SK-N-MC (cell line): ENCODE measurements at regions not wholly inside any gene's neighbourhood (a gene's known extent, or its start where the extent isn't known, plus 50 kb on each side); places are given as distances from the start of the nearest gene placed in this dataset.
"Not testable (repeated sequence)": the region's sequence is repeated elsewhere in the genome, so short reads cannot be mapped to it uniquely, and the experiment has no call there.

Experiments used
- DNase-seq: peaks from one replicate; pipeline ENCODE4 v3.0.0-alpha.2; 2011; ENCODE audit warnings: low read depth, low spot score
- H3K27ac ChIP-seq: fragments of 200-600 bp; sonication (generic); 2 replicates; pipeline ENCODE4 v1.5.1; 2016; ENCODE audit warnings: mixed run types
- H3K36me3 ChIP-seq: fragments of 200-600 bp; sonication (generic); 2 replicates; pipeline ENCODE4 v1.6.1; 2017; ENCODE audit warnings: antibody characterized with exemption, low read length, mixed read lengths; ENCODE audit not compliant: insufficient read depth
- H3K4me3 ChIP-seq: fragments of 200-600 bp; sonication (generic); 2 replicates; pipeline ENCODE4 v1.5.1; 2016
- H3K9ac ChIP-seq: fragments of 200-600 bp; sonication (generic); 2 replicates; pipeline ENCODE4 v1.8.0; 2017; ENCODE audit warnings: mixed run types, mixed read lengths; ENCODE audit not compliant: insufficient read length
- H3K9me3 ChIP-seq: fragments of 200-600 bp; sonication (generic); 2 replicates; pipeline ENCODE4 v1.6.1; 2017; ENCODE audit warnings: low read depth, mild to moderate bottlenecking, antibody characterized with exemption, low read length, moderate library complexity, mixed read lengths
- EZH2 ChIP-seq: fragments of 200-600 bp; sonication (generic); IDR thresholded peaks from one replicate; pipeline ENCODE4 v1.6.1; 2017; ENCODE audit warnings: antibody characterized with exemption
- FOXP2 ChIP-seq: optimal IDR thresholded peaks from 2 replicates; pipeline ENCODE3; 2011; ENCODE audit warnings: mild to moderate bottlenecking, moderate library complexity; ENCODE audit not compliant: insufficient read depth; ENCODE audit errors: extremely low read length, control extremely low read depth
- POLR2AphosphoS5 ChIP-seq: IDR thresholded peaks from 2 replicates; pipeline ENCODE4 v1.6.1; 2012; ENCODE audit warnings: mild to moderate bottlenecking, low read depth, low read length, borderline replicate concordance

- Histone ChIP-seq H3K4me3 (no peak overlapping the region), H3K27ac (no peak overlapping the region), H3K9ac (no peak overlapping the region), H3K9me3 (no peaks in the 10 kb centered on the region), H3K36me3 (no peaks in the 10 kb centered on the region)
- DNase-seq = no peak
- TF ChIP-seq EZH2 = no peak
- no peak for TF ChIP-seq FOXP2
- no peak for TF ChIP-seq POLR2AphosphoS5
These were observed 606.0 kb upstream of the GHITM start for GRCh38 chr10:83533290-83533689.

DNA sequence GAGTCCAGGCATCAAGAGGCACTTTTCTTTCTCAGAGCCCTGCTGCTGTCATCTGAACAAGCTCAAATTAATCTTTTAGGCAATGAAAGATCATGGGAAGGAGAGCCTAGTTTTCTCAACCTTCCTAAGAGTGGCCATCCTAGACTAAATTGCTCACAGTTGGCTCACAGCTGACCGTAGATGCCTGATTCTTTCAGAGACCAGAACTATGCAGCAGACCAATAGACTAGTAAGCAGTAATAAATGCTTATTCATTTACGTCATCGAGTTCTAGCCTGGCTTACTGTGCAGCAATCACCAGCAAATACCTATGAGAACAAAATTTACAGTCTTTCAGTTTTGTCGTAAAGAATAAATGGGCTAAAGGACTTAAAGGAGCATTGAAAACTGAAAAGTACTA is 602.9 kb upstream of the GHITM start:
- TF ChIP-seq FOXP2 = no peak
- no peak for TF ChIP-seq EZH2
- TF ChIP-seq POLR2AphosphoS5 = no peak
- Histone ChIP-seq H3K27ac (no peak overlapping the region), H3K9me3 (no peaks in the 10 kb centered on the region), H3K9ac (no peak overlapping the region), H3K4me3 (no peak overlapping the region), H3K36me3 (no peaks in the 10 kb centered on the region)
- DNase-seq = no peak

DNA sequence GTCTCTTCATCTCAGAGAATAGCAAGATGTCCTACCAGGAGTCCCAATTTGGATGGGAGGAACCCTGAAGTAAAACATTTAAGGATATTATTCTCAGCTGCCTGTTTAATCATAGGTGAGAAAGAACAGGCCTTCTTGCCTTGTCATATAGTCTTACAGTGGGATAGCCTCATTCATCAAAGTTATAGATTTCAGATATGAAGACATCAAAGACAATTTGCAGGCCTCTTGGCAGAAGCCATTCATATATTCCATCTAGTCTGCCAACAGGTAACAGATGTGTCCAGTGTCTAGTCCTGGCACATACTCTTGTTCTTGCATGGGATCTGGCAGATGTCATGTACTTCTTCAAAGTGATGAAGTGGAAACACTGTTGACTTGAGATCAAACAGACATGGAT is 601.3 kb upstream of the GHITM start:
- Histone ChIP-seq H3K36me3 (no peaks in the 10 kb centered on the region), H3K9me3 (no peaks in the 10 kb centered on the region), H3K27ac (no peak overlapping the region), H3K9ac (no peak overlapping the region), H3K4me3 (no peak overlapping the region)
- TF ChIP-seq FOXP2 (no peak), POLR2AphosphoS5 (no peak), EZH2 (no peak)
- DNase-seq = no peak

GRCh38 chr10:83539528-83540308 is 599.6 kb upstream of the GHITM start:
- DNase-seq = no peak
- H3K9ac ChIP-seq = no peak overlapping the region
- H3K27ac ChIP-seq = no peak overlapping the region
- no peak overlapping the region for H3K4me3 ChIP-seq
- no peak for TF ChIP-seq POLR2AphosphoS5
- no peak for TF ChIP-seq FOXP2
- TF ChIP-seq EZH2 = no peak
- no peaks in the 10 kb centered on the region for H3K9me3 ChIP-seq
- H3K36me3 ChIP-seq = no peaks in the 10 kb centered on the region

DNA sequence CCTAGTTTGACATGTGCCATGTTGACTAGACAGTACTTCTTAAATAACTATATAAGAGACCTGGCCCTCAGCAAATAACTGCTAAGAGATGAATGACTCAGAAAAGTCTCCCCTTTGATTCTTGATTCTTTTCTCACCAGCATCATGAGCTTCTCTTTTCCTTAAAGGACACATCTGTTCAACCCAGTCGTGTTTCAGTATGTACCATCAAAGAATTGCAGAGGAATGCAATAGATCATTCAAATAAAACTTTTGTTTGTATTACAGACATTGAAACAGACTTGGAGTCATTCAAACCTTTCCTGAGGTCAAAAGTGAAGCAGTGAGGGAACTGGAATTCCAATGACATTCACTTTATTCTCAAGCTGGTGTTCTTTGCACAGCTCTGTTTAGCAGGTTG is 598.3 kb upstream of the GHITM start:
- TF ChIP-seq FOXP2 (no peak), POLR2AphosphoS5 (no peak), EZH2 (no peak)
- no peak for DNase-seq
- H3K9ac ChIP-seq = no peak overlapping the region
- no peak overlapping the region for H3K27ac ChIP-seq
- H3K4me3 ChIP-seq = no peak overlapping the region
- H3K36me3 ChIP-seq = no peaks in the 10 kb centered on the region
- no peaks in the 10 kb centered on the region for H3K9me3 ChIP-seq

DNA sequence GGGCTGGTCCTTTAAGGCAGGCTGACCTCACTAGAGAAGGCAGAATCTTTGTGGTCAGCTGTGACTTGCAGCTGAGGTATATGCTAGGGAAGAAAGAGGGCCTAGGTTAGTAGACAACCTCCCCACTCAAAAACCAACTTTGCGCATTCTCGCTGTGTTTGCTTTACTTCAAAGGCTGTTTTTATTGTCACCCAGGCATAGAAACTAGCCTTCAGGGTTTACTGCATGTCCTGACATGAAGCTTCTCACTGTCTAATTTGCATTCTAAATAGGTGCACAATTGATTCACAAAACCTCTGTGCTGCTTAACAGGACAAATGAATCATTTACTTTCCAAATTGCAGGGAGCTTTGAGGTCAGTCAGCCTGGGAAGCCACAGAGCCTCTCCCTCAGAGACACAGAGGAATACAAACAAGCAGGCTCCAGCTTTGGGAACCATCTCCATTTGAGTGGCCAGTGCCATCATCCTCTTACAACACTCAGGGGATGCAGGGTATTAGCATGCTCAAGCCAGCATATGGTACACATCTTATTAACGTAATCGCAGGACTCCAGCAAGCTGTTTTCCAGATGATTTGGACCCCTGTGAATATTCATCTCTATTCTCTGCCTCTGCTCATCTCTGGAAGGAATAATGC is 596.4 kb upstream of the GHITM start:
- DNase-seq = no peak
- TF ChIP-seq FOXP2 (no peak), EZH2 (no peak), POLR2AphosphoS5 (no peak)
- Histone ChIP-seq H3K9ac (no peak overlapping the region), H3K9me3 (no peaks in the 10 kb centered on the region), H3K36me3 (no peaks in the 10 kb centered on the region), H3K27ac (no peak overlapping the region), H3K4me3 (no peak overlapping the region)

DNA sequence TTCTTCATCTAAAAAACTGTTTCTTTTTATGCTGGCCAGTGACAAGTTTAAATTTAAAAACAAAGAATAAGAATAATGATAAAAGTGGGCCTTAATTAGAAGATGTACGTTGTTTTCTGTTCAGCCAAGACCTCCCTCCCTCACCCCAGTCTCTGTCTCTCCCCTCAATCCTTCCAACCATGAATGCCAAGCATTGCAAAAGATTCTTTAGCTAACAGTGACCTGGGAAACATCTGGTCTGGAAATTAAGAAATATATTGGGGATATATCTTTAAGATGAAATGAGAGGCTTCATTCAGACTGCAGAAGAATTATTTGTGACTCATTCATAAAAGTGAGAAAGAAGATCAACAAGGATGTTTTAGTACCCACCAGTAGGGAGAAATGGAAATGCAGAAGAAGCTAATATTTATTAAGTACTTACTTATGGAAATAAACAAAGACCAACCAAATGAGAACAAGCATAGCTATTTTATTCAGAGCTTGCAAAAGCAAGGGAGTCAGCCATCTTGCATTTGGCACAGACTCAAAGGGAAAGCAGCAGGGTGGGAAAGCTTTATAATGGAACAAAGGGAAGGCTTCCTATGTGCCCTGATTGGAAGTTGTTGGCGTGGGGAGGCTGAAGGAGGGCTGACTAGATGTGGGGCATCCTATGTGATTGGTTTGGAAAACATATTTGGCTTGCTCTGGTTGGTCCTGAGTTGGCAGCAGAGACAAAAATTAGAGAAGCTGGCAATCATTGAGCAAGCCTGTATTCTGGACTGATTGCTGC is 595.4 kb upstream of the GHITM start:
- DNase-seq = no peak
- no peak for TF ChIP-seq EZH2
- TF ChIP-seq FOXP2 = no peak
- no peak for TF ChIP-seq POLR2AphosphoS5
- Histone ChIP-seq H3K9ac (no peak overlapping the region), H3K36me3 (no peaks in the 10 kb centered on the region), H3K4me3 (no peak overlapping the region), H3K27ac (no peak overlapping the region), H3K9me3 (no peaks in the 10 kb centered on the region)

GRCh38 chr10:83545901-83546391 is 593.4 kb upstream of the GHITM start:
- Histone ChIP-seq H3K9me3 (no peaks in the 10 kb centered on the region), H3K4me3 (no peak overlapping the region), H3K9ac (no peak overlapping the region), H3K36me3 (no peaks in the 10 kb centered on the region), H3K27ac (no peak overlapping the region)
- no peak for DNase-seq
- TF ChIP-seq EZH2 (no peak), POLR2AphosphoS5 (no peak), FOXP2 (no peak)

DNA sequence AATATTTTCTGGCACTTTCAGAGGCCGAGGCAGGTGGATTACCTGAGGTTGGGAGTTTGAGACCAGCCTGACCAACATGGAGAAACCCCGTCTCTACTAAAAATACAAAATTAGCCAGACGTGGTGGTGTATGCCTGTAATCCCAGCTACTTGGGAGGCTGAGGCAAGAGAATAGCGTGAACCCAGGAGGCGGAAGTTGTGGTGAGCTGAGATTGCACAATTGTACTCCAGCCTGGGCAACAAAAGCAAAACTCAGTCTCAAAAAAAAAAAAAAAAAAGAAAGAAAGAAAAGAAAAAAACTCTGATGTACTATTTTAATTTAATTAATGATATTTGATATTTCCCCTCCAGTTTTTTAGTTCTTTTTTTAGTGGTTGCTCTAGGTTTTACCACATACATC is 588.1 kb upstream of the GHITM start:
- H3K9me3 ChIP-seq, H3K36me3 ChIP-seq, H3K27ac ChIP-seq, DNase-seq, H3K4me3 ChIP-seq, H3K9ac ChIP-seq: not testable (repeated sequence)
